MCF 10A (cell line): ENCODE measurements at regions not wholly inside any gene's neighbourhood (a gene's known extent, or its start where the extent isn't known, plus 50 kb on each side); places are given as distances from the start of the nearest gene placed in this dataset.

Experiments
- BruUV-seq: library from RNA; stranded (reverse); fragments of 400-500 nt; replicated peaks from 2 replicates; lab custom pipeline; 2021; lab: Mats Ljungman, UMichigan
- CTCF ChIA-PET: fragments of 300-600 bp; sonication (Branson Sonifier 250); formaldehyde crosslinking; extraction: SDS; loops from one replicate; lab custom pipeline; 2021; ENCODE audit warnings: antibody characterized with exemption, inconsistent platforms; lab: Yijun Ruan, JAX
- POLR2A ChIA-PET: fragments of 300-600, 350-650 bp; sonication (Branson Sonifier 250); formaldehyde crosslinking; extraction: SDS; loops from one replicate; lab custom pipeline; 2020; ENCODE audit warnings: antibody characterized with exemption, inconsistent platforms; lab: Yijun Ruan, JAX
- DNase-seq: peaks from one replicate; pipeline ENCODE4 v3.0.0-alpha.2; 2018; ENCODE audit not compliant: unreplicated experiment
- H3K27ac Mint-ChIP-seq: one replicate; pipeline ENCODE4 v1.8.0; 2022; ENCODE audit warnings: mild to moderate bottlenecking, low read depth, mixed read lengths; ENCODE audit not compliant: unreplicated experiment
- H3K27me3 Mint-ChIP-seq: one replicate; pipeline ENCODE4 v1.8.0; 2022; ENCODE audit warnings: mixed read lengths; ENCODE audit not compliant: insufficient read depth, unreplicated experiment
- H3K36me3 Mint-ChIP-seq: one replicate; pipeline ENCODE4 v1.8.0; 2022; ENCODE audit warnings: mild to moderate bottlenecking, moderate library complexity, mixed read lengths; ENCODE audit not compliant: insufficient read depth, unreplicated experiment
- H3K4me1 Mint-ChIP-seq: one replicate; pipeline ENCODE4 v1.8.0; 2022; ENCODE audit warnings: mixed read lengths; ENCODE audit not compliant: insufficient read depth, unreplicated experiment
- H3K4me3 Mint-ChIP-seq: one replicate; pipeline ENCODE4 v1.8.0; 2022; ENCODE audit warnings: mild to moderate bottlenecking, moderate library complexity, mixed read lengths; ENCODE audit not compliant: unreplicated experiment
- H3K9me3 Mint-ChIP-seq: one replicate; pipeline ENCODE4 v1.8.0; 2022; ENCODE audit warnings: mixed read lengths; ENCODE audit not compliant: unreplicated experiment
- intact Hi-C: fragments of 100-400 bp; cut with micrococcal nuclease; formaldehyde crosslinking; loops from 2 replicates; pipeline ENCODE4 v1.14.1; 2022
- TF ChIP-seq, protein P1 (sequence below): fragments of 200-600 bp; IDR thresholded peaks from one replicate; pipeline ENCODE4 v1.8.0; 2022; ENCODE audit warnings: antibody characterized with exemption, mild to moderate bottlenecking; ENCODE audit not compliant: unreplicated experiment

DNA sequence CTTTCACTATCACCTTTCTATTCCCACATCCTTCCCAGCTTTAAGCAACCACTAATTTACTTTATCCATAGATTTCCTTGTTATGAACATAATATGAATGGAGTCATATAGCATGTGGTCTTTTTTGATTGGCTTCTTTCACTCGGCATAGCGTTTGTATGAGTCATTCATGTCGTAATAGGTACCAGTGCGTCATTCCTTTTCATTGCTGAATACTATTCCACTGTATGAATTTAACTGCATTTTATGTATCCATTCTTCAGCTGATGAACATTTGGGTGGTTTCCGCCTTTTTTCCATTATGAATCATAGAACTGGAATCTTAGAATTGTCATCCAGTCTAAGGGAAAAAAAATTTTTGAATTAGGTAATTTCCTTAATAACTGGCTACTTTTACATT is 411.3 kb upstream of the AUTS2 start:
- BruUV-seq: no TSS peak
- TF ChIP-seq, protein P1, sequence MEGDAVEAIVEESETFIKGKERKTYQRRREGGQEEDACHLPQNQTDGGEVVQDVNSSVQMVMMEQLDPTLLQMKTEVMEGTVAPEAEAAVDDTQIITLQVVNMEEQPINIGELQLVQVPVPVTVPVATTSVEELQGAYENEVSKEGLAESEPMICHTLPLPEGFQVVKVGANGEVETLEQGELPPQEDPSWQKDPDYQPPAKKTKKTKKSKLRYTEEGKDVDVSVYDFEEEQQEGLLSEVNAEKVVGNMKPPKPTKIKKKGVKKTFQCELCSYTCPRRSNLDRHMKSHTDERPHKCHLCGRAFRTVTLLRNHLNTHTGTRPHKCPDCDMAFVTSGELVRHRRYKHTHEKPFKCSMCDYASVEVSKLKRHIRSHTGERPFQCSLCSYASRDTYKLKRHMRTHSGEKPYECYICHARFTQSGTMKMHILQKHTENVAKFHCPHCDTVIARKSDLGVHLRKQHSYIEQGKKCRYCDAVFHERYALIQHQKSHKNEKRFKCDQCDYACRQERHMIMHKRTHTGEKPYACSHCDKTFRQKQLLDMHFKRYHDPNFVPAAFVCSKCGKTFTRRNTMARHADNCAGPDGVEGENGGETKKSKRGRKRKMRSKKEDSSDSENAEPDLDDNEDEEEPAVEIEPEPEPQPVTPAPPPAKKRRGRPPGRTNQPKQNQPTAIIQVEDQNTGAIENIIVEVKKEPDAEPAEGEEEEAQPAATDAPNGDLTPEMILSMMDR: no peak
- H3K9me3 Mint-ChIP-seq: peaks cover 29% of the 10 kb centered on the region

DNA sequence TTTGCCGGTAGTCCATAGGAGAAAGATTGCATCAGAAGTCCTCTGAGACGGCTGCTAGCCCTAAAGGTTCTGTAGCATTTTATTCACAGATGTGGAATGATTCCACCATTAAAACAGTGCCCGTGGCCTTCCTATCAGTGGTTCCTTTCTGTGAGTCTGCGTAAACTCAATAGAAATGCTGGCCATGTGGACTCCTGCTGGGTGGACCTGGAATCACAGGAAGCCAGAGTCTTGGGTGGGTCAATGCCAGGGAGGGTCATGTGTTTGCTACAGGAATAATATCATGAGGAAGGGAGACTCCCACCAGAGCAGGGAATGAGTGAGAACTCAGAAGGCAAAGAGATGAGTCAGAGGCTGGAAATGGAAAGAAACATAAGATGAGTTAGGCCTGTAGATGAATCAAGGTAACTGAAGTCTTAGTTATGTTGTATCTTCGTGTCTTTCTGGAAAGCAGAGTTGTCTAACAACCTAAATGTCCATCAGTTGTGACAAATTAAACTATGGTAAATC is 410.4 kb upstream of the AUTS2 start:
- Mint-ChIP-seq H3K9me3 (peaks cover 22% of the 10 kb centered on the region), H3K4me3 (no peak overlapping the region), H3K27me3 (no peaks in the 10 kb centered on the region), H3K4me1 (no peaks in the 10 kb centered on the region), H3K36me3 (no peaks in the 10 kb centered on the region), H3K27ac (no peak overlapping the region)
- TF ChIP-seq, protein P1: no peak
- intact Hi-C loops: no loop called here
- POLR2A ChIA-PET: no interaction called here
- no TSS peak for BruUV-seq
- DNase-seq: no peak
- CTCF ChIA-PET: no interaction called here

More for the DNA sequence above, 411.3 kb upstream of the AUTS2 start:
- Mint-ChIP-seq H3K36me3 (no peaks in the 10 kb centered on the region), H3K27ac (no peak overlapping the region), H3K27me3 (no peaks in the 10 kb centered on the region), H3K4me1 (no peaks in the 10 kb centered on the region), H3K4me3 (no peak overlapping the region)
- ChIA-PET CTCF (no interaction called here), POLR2A (no interaction called here)
- intact Hi-C loops: no loop called here
- DNase-seq: no peak

DNA sequence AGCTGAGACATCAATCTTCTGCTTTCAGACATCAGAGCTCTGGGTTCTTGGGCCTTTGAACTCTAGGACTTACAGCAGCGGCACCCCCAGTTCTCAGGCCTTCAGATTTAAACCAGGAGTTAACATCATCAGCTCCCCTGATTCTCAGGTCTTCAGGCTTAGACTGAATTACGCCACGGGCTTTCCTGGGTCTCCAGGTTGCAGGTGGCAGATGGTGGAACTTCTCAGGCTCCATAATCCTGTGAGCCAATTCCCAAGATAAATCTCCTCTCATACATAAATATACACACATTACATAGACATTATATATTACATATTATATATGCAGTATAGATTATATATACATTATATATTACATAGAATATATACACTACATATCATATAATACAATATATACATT is 408.9 kb upstream of the AUTS2 start:
- Mint-ChIP-seq H3K4me3 (no peak overlapping the region), H3K4me1 (no peaks in the 10 kb centered on the region), H3K9me3 (peaks cover 27% of the 10 kb centered on the region), H3K27ac (no peak overlapping the region), H3K36me3 (no peaks in the 10 kb centered on the region), H3K27me3 (no peaks in the 10 kb centered on the region)
- no peak for DNase-seq
- TF ChIP-seq, protein P1: no peak
- POLR2A ChIA-PET: no interaction called here
- intact Hi-C loops: no loop called here
- CTCF ChIA-PET: interaction anchor here (0.8 kb wide), 1 partner anchor 609 kb away, joined by 3 read pairs; no protein-coding TSS in a partner anchor
- no TSS peak for BruUV-seq

- Mint-ChIP-seq H3K27me3 (no peaks in the 10 kb centered on the region), H3K27ac (no peak overlapping the region), H3K4me1 (no peaks in the 10 kb centered on the region), H3K9me3 (peaks cover 28% of the 10 kb centered on the region), H3K4me3 (no peak overlapping the region), H3K36me3 (no peaks in the 10 kb centered on the region)
- ChIA-PET POLR2A (no interaction called here), CTCF (no interaction called here)
- TF ChIP-seq, protein P1: no peak
- intact Hi-C loops: no loop called here
- BruUV-seq: no TSS peak
- DNase-seq: no peak
Measured at GRCh38 chr7:69190025-69190424, 408.2 kb upstream of the AUTS2 start.
